Immature natural killer cell (primary cell): ENCODE measurements at regions not wholly inside any gene's neighbourhood (a gene's known extent, or its start where the extent isn't known, plus 50 kb on each side); places are given as distances from the start of the nearest gene placed in this dataset.

ENCODE experiments used
- DNase-seq, 3 donors: peaks; one replicate each; pipeline ENCODE4 v3.0.0; 2022; ENCODE audit warnings: mixed read lengths in 1 of 3
- H3K27ac Mint-ChIP-seq, 6 donors: one replicate each; pipeline ENCODE4 v1.8.0; 2020; ENCODE audit warnings: mixed read lengths in 6 of 6, mild to moderate bottlenecking in 5 of 6, inconsistent platforms in 4 of 6, moderate library complexity in 3 of 6
- H3K27me3 Mint-ChIP-seq, 3 donors: one replicate each; pipeline ENCODE4 v1.8.0; 2020 to 2021; ENCODE audit warnings: low read depth in 3 of 3, mild to moderate bottlenecking in 3 of 3, mixed read lengths in 3 of 3, moderate library complexity in 3 of 3, inconsistent platforms in 1 of 3
- H3K36me3 Mint-ChIP-seq, 3 donors: one replicate each; pipeline ENCODE4 v1.8.0; 2020; ENCODE audit warnings: mixed read lengths in 3 of 3, inconsistent platforms in 2 of 3, mild to moderate bottlenecking in 2 of 3
- H3K4me1 Mint-ChIP-seq, 2 donors: one replicate each; pipeline ENCODE4 v1.8.0; 2020; ENCODE audit warnings: inconsistent platforms in 2 of 2, mild to moderate bottlenecking in 2 of 2, mixed read lengths in 2 of 2, moderate library complexity in 1 of 2
- H3K4me3 Mint-ChIP-seq, 5 donors: one replicate each; pipeline ENCODE4 v1.8.0; 2020; ENCODE audit warnings: mild to moderate bottlenecking in 5 of 5, mixed read lengths in 5 of 5, inconsistent platforms in 3 of 5, moderate library complexity in 3 of 5
- H3K9me3 Mint-ChIP-seq, 6 donors: one replicate each; pipeline ENCODE4 v1.8.0; 2020; ENCODE audit warnings: mild to moderate bottlenecking in 6 of 6, mixed read lengths in 6 of 6, inconsistent platforms in 4 of 6, moderate library complexity in 3 of 6

DNA sequence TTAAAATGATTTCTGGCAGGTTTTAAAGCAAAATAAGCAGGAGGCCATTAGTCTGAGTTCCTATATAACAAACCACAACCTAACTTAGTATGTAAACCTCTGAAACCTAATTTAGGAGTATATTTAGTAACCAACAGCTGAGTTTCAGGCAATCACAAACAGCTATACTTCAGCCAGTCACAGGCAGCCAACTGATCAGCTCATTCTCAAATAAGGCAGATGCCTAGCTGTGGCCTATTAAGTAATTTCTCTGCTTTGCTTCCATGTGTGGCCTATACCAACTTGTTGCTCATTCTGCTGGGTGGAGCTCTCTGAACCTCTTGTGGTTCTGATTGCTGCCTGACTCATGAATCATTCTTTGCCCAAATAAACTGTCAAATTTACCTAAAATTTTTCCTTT is 408.9 kb upstream of the FBXO33 start:
- no peaks in the 10 kb centered on the region for H3K36me3 Mint-ChIP-seq
- H3K4me3 Mint-ChIP-seq = no peak overlapping the region
- DNase-seq = no peak
- H3K27ac Mint-ChIP-seq = no peak overlapping the region
- H3K4me1 Mint-ChIP-seq = no peaks in the 10 kb centered on the region
- no peaks in the 10 kb centered on the region for H3K27me3 Mint-ChIP-seq
- peaks cover 0 to 13% (median 3%) of the 10 kb centered on the region in 6 donors for H3K9me3 Mint-ChIP-seq

DNA sequence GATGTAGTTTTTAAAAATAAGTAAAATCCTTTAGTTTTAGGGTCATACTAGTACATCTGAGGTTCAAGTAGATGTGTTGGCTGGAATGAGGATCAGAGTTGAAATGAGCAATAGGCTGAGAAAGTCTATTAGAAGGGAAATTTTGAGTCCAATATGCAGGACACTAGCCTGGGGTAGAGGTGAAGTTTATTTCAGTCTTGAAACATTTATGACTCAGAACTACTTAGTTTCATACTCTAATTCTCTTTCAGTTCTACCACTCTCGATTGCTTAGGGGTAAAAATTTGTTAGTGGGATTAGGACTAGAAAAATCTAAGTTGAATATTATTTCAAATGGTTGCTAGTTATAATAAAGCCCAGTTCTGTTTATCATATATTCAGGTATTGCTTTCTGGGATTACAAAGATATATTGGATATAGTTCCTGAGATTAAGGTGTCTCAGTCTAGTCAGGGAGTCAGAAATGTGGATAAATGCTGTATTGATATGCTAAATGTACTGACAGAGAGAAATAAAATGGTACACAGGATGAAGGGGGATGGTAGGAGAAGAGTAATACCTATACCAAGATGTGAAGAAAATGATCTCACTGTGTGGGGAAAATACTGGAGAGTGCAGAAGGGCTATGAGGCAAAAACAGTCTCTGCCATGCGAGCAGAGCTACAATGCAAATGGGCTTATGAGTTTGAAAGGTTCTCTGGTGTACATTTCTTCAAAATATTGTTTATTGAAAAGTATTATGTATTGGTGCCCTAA is 395.8 kb upstream of the FBXO33 start:
- Mint-ChIP-seq H3K27me3 (no peaks in the 10 kb centered on the region), H3K4me1 (no peaks in the 10 kb centered on the region), H3K9me3 (peaks cover 7 to 25% (median 13%) of the 10 kb centered on the region in 6 donors), H3K4me3 (no peak overlapping the region), H3K27ac (no peak overlapping the region), H3K36me3 (no peaks in the 10 kb centered on the region)
- no peak for DNase-seq

DNA sequence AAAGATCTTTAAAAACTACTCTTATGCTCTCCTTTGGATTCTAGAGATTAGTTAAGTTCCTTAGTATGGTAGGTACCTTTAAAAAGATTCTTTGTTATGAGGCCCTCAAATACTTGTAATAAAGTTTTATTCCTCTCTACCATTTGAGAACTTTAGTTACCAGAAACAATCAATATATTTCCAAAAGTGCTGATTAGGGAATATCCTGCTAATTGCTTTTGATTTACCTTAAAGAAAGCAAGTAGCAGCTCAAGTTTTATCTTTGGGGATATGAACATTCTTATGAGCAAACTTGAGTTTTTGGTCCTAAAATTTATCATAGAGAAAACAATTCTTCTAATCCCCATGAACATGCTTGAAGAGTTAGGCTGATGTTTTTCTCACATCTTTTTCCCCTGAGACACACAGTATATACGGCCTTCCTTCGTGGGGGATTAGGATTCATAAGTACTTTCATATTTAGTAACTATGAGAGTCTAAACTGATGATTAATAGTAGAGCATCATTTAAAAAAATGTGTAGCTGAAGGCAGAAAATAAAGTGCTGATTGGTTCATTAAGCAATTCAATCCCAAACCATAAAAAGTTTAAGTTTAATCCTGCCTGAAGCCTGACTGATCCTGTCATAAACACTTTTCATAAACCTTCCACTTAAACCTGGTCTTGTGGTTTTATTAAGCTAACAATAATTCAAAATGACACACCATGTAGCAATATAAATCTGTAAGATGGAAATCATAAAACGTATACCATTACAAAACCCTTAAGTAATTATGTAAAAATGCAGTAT is 380.5 kb upstream of the FBXO33 start:
- no peak overlapping the region for H3K4me3 Mint-ChIP-seq
- no peaks in the 10 kb centered on the region for H3K4me1 Mint-ChIP-seq
- DNase-seq = no peak
- no peaks in the 10 kb centered on the region for H3K36me3 Mint-ChIP-seq
- no peaks in the 10 kb centered on the region for H3K27me3 Mint-ChIP-seq
- no peak overlapping the region for H3K27ac Mint-ChIP-seq
- peaks cover 0 to 13% (median 5%) of the 10 kb centered on the region in 6 donors for H3K9me3 Mint-ChIP-seq

DNA sequence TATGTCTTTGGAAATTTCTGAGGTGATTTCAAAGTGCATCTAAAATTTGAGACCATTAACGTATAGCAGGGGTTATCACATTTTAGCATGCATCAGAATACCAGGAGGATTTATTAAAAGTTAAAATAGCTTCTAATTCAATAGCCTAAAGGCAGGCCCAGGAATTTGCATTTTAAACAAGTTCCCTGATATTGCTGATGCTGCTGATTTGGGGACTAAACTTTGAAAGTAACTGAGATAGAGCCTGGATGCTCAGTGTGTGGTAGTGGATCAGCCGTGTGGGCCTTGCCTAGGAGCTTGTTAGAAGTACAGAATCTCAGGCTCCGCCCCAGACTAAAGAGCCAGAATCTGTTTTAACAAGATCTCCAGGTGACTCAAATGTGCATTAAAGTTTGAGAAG is 375.0 kb upstream of the FBXO33 start:
- Mint-ChIP-seq H3K36me3 (no peaks in the 10 kb centered on the region), H3K4me1 (no peaks in the 10 kb centered on the region), H3K27ac (no peak overlapping the region), H3K4me3 (no peak overlapping the region), H3K9me3 (peaks cover 2 to 26% (median 8%) of the 10 kb centered on the region in 6 donors), H3K27me3 (peaks cover 0 to 3% (median 0%) of the 10 kb centered on the region in 3 donors)
- no peak for DNase-seq

DNA sequence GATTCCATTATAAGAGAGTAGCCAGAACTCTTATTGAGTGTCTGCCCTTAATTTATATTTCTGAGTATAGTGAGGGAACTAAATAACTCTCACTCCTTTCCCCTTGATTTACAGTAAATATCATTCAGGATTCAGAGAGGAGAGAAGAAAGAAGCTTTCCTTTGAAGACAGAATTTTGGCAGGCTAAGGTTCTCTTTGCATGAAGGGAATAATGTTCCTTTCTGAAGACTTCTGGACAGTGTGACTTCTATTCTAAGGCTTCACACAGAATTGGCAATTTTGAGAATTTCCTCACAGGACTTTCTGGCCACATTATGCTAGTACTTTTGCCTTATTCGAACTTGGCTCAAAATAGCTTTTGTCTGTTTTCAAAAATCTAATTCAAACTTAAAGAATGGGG is 352.2 kb upstream of the FBXO33 start:
- peaks cover 2 to 29% (median 12%) of the 10 kb centered on the region in 6 donors for H3K9me3 Mint-ChIP-seq
- DNase-seq = no peak
- no peak overlapping the region for H3K27ac Mint-ChIP-seq
- no peaks in the 10 kb centered on the region for H3K36me3 Mint-ChIP-seq
- no peaks in the 10 kb centered on the region for H3K27me3 Mint-ChIP-seq
- no peak overlapping the region for H3K4me3 Mint-ChIP-seq
- H3K4me1 Mint-ChIP-seq = no peaks in the 10 kb centered on the region

DNA sequence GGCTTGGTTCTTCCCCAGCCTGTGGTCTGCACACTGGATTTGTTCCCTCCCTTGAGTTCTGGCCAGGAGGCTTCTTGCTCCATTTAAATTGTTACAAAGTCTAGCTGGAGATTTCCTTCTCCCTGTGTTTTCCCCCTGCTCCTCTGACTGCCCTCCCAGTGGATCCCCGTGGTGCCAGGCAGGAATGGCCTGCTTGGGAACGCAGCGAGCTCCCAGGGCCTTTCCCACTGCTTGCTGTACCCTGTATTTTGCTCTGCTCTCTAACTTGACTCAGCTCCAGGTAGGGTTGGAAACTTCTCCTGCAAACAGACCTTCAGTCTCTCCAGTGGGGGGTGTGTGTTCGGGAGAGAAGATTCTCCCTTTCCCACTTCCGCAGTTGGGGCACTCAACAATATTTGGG is 349.2 kb upstream of the FBXO33 start:
- Mint-ChIP-seq H3K9me3 (peaks cover 3 to 49% (median 11%) of the 10 kb centered on the region in 6 donors), H3K4me3 (no peak overlapping the region), H3K27me3 (no peaks in the 10 kb centered on the region), H3K4me1 (no peaks in the 10 kb centered on the region), H3K36me3 (no peaks in the 10 kb centered on the region), H3K27ac (no peak overlapping the region)
- no peak for DNase-seq

DNA sequence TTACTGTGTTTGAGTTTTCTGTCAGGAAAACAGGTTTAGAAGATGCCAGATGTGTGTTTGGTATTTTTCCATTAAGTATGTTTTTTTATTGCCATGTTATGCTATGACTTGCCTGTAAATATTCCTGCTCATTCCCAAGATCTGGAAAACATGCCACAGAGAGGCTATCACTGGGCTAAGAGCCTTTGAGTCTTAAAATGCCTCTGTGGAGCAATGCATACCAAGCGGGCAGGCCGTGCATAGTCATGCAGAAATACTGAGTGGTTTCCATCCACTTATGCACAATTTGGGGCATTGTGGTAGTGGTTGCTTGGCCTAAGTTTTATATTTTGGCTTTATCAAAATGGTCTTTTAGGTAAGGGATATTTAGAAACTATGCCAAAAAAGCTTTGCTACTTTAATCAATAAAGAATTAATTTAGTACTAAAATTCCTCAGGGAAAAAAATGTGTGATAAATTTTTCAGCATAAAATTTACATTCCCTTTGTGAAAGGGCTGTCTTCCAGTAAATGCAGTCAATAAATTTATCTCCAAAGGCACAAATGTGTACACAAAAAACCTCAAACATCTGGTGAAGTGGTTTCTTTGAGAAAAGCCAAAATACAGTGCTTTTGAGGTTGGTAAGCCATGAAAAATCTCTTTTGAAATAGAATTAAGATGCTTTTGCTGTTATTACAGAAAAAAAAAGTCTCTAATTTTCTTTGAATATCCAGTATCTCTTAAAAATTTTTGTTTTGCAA is 341.3 kb upstream of the FBXO33 start:
- Mint-ChIP-seq H3K9me3 (peaks cover 0 to 15% (median 4%) of the 10 kb centered on the region in 6 donors), H3K27me3 (peaks cover 0 to 2% (median 0%) of the 10 kb centered on the region in 3 donors), H3K36me3 (no peaks in the 10 kb centered on the region), H3K4me1 (no peaks in the 10 kb centered on the region), H3K27ac (no peak overlapping the region), H3K4me3 (no peak overlapping the region)
- no peak for DNase-seq

DNA sequence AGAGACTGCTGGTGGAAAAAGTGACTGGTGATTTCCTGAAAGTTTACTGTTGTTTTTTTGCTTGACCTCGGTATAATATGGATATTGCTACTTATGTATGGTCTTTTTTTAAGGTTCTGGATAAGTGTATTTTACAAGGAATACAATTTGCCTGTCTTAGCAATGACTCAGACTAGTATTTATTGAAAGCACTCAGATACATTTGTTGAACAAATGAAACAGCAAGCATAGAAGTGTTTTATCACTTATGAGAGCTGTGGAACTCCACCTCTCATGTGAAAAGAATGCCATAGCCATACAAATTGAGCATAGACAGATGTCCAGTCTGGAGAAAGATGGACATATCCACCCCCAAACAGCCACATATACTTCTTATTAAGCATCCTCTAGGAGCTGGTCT is 340.4 kb upstream of the FBXO33 start:
- Mint-ChIP-seq H3K4me3 (no peak overlapping the region), H3K27me3 (peaks cover 0 to 2% (median 0%) of the 10 kb centered on the region in 3 donors), H3K4me1 (no peaks in the 10 kb centered on the region), H3K36me3 (no peaks in the 10 kb centered on the region), H3K27ac (no peak overlapping the region), H3K9me3 (peaks cover 0 to 9% (median 4%) of the 10 kb centered on the region in 6 donors)
- no peak for DNase-seq

DNA sequence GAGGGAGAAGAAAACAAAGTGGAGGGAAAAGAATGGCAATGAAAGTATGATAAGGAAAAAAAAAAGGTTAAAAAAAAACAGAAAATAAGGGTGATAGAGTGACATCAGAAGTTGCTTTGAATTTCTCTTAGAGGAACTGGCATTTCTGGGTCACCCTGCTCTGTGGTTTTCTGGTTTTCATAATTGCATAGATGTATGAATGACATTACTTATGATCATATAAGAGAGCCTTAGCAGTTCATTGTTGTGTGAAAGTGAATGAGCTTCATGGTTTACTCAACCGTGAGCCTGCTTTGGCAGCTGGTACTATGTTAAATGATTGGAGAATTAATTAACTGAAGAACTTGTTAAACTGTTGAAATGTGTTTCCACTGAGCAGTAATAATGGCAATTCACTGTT is 336.4 kb upstream of the FBXO33 start:
- Mint-ChIP-seq H3K4me1 (no peaks in the 10 kb centered on the region), H3K36me3 (no peaks in the 10 kb centered on the region)

DNA sequence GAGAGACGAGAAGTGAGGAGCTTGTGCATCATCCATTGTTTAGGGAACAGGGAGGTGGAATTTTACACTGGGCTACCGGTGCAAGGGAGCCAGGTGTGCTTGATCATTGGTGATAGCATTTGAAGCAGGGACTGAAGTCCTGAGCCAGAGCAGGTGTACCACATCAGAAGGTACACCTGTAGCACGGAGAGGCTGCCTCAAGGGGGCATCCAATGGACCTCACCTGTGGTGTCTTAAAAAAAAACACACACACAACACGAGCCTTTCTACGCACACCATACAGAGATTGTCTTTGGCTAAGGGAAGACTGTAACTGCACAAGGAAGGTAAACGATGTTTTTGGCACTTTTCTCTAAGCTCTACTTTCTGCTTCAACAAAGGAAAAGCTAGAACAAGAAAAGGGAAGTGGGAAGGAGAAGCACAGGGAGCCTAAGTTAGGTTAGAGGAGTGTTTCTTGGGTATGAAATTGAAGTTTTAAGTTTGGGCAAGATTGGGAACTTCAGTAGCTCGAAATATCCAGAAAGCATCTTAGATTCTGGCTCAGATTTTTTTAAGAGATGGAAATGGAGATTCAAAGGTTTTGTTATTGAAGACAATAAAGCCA is 334.3 kb upstream of the FBXO33 start:
- Mint-ChIP-seq H3K27me3 (peaks cover 0 to 3% (median 0%) of the 10 kb centered on the region in 3 donors), H3K9me3 (peaks cover 2 to 13% (median 7%) of the 10 kb centered on the region in 6 donors)

More for the DNA sequence above, 336.4 kb upstream of the FBXO33 start:
- no peak for DNase-seq
- Mint-ChIP-seq H3K27ac (no peak overlapping the region), H3K4me3 (no peak overlapping the region), H3K27me3 (no peaks in the 10 kb centered on the region), H3K9me3 (peaks cover 0 to 13% (median 5%) of the 10 kb centered on the region in 6 donors)

DNA sequence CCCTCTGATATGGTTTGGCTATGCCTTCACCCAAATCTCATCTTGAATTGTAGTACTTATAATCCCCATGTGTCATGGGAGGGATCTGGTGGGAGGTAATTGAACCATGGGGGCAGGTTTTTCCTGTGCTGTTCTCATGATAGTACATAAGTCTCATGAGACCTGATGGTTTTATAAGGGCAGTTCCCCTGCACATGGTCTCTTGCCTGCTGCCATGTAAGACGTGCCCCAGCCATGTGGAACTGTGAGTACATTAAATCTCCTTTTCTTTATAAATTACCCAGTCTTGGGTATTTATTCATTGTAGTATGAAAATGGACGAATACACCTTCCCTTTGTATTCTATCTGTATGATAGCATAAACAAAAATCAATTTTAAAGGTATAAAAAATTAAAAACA is 333.4 kb upstream of the FBXO33 start:
- H3K9me3 Mint-ChIP-seq = peaks cover 2 to 16% (median 8%) of the 10 kb centered on the region in 6 donors
- DNase-seq = no peak
- no peak overlapping the region for H3K4me3 Mint-ChIP-seq
- H3K27ac Mint-ChIP-seq = no peak overlapping the region
- H3K36me3 Mint-ChIP-seq = no peaks in the 10 kb centered on the region
- H3K4me1 Mint-ChIP-seq = no peaks in the 10 kb centered on the region
- peaks cover 0 to 3% (median 0%) of the 10 kb centered on the region in 3 donors for H3K27me3 Mint-ChIP-seq

More for the DNA sequence above, 334.3 kb upstream of the FBXO33 start:
- no peak overlapping the region for H3K27ac Mint-ChIP-seq
- H3K4me1 Mint-ChIP-seq = no peaks in the 10 kb centered on the region
- DNase-seq = no peak
- H3K36me3 Mint-ChIP-seq = no peaks in the 10 kb centered on the region
- H3K4me3 Mint-ChIP-seq = no peak overlapping the region

DNA sequence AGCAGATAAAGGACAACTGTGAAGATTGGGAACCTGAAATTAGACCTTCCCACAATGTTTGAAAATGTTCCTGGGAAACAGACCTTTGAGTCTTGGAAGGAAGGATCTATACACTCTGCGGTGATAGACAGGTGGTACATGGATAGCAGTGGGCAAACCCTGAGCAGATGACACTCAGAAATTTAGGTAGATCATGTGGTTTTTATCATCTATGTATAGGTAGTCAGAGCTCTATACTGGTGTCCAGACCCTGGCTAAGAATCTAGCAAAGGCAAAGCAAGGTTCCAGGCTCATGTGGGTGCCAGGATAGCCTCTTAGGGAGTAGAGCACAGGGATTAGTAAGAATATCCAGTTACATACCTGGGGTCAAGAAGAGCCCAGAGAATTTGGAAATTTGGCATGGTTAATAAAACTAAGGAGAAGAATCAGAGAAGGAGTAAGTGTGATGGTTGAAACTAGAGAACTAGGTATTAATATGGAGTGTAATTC is 331.2 kb upstream of the FBXO33 start:
- DNase-seq = no peak
- Mint-ChIP-seq H3K4me1 (no peaks in the 10 kb centered on the region), H3K27me3 (peaks cover 0 to 3% (median 0%) of the 10 kb centered on the region in 3 donors), H3K36me3 (no peaks in the 10 kb centered on the region), H3K27ac (no peak overlapping the region), H3K4me3 (no peak overlapping the region), H3K9me3 (peaks cover 1 to 23% (median 7%) of the 10 kb centered on the region in 6 donors)

DNA sequence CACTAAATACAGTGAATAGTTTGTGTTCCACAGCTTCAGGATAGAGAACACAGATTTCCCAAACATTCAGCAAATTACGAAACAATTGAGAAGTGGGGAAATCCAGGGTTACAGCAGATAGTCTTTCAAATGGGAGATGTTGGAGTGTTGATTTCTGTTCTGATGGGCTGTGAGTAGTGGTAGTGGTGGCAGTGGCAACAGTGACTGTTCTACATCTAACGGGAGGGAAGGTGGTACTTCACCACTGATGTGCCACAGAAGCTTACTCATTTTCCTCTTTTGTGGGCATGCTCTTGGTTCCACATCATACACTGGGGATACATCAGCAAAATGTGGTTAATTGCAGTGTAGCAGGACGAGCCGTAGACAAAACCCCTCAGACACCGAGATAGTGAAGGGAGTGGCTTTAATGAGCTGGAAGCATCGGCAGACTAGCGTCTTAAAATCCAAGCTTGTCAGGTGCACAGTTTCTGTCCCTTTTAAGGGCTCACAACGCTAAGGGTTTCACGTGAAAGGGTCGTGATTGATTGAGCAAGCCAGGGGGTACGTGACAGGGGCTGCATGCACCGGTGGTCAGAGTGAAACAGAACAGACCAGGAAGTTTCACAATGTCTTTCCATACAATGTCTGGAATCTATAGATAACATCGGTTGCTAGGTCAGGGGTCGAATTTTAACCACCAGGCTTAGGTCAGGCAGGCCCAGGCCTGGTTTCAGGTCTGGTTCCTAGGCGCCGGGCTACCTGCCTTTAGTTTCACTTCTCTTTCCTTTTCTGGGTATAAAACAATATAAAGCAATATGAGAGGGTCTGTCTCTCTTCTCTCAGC is 330.6 kb upstream of the FBXO33 start:
- DNase-seq = no peak
- H3K27ac Mint-ChIP-seq = no peak overlapping the region
- H3K4me3 Mint-ChIP-seq = no peak overlapping the region
- H3K36me3 Mint-ChIP-seq = no peaks in the 10 kb centered on the region
- no peaks in the 10 kb centered on the region for H3K4me1 Mint-ChIP-seq
- peaks cover 0 to 3% (median 0%) of the 10 kb centered on the region in 3 donors for H3K27me3 Mint-ChIP-seq
- H3K9me3 Mint-ChIP-seq = peaks cover 1 to 23% (median 6%) of the 10 kb centered on the region in 6 donors
